CD4-positive, alpha-beta T cell (primary cell): ENCODE measurements at regions not wholly inside any gene's neighbourhood (a gene's known extent, or its start where the extent isn't known, plus 50 kb on each side); places are given as distances from the start of the nearest gene placed in this dataset.

Experiments used
- ATAC-seq: fragments of 200-7000 bp; cut with Tn5 transposase; one replicate; pipeline ENCODE4 v1.10.0; 2022; ENCODE audit warnings: mild to moderate bottlenecking; ENCODE audit not compliant: poor library complexity
- CTCF ChIA-PET: fragments of 350-600 bp; sonication (Branson Sonifier 250); formaldehyde crosslinking; loops from one replicate; lab custom pipeline; 2021; ENCODE audit warnings: antibody characterized with exemption, inconsistent platforms; lab: Charles Lee
- POLR2A ChIA-PET: fragments of 350-600 bp; sonication (Branson Sonifier 250); formaldehyde crosslinking; loops from one replicate; lab custom pipeline; 2021; ENCODE audit warnings: antibody characterized with exemption, inconsistent platforms; lab: Charles Lee
- DNase-seq, 14 experiments: peaks; one replicate each; pipeline ENCODE4 v3.0.0-alpha.2; 2013 to 2020; ENCODE audit warnings: mixed read lengths in 2 of 14
- H3K27ac ChIP-seq, 2 donors: one replicate each; pipeline versions ENCODE4 v1.5.1 to v1.7.0; 2013; ENCODE audit warnings: low read length in 2 of 2, low read depth in 1 of 2, mild to moderate bottlenecking in 1 of 2
- H3K27me3 ChIP-seq, 2 experiments: 1 replicate in 1 of 2; 2 replicates in 1 of 2; pipeline versions ENCODE4 v1.6.1 to v1.7.0; 2013; ENCODE audit warnings: low read length in 2 of 2, control low read depth in 1 of 2, mild to moderate bottlenecking in 1 of 2, moderate library complexity in 1 of 2; ENCODE audit not compliant: insufficient read depth in 2 of 2, control insufficient read depth in 1 of 2
- H3K36me3 ChIP-seq: one replicate; pipeline ENCODE4 v1.6.1; 2013; ENCODE audit warnings: low read length, control low read depth; ENCODE audit not compliant: insufficient read depth
- H3K4me1 ChIP-seq: one replicate; pipeline ENCODE4 v1.6.1; 2013; ENCODE audit warnings: low read length, control low read depth; ENCODE audit not compliant: insufficient read depth
- H3K4me3 ChIP-seq: one replicate; pipeline ENCODE4 v1.5.1; 2013; ENCODE audit warnings: mild to moderate bottlenecking, low read length, moderate library complexity
- H3K9me3 ChIP-seq, 2 experiments: 1 replicate in 1 of 2; 2 replicates in 1 of 2; pipeline versions ENCODE4 v1.6.1 to v1.7.0; 2013; ENCODE audit warnings: low read length in 2 of 2, mild to moderate bottlenecking in 2 of 2, control low read depth in 1 of 2, moderate library complexity in 1 of 2; ENCODE audit not compliant: control insufficient read depth in 1 of 2, insufficient read depth in 1 of 2
- H3K27ac Mint-ChIP-seq: one replicate; pipeline ENCODE4 v1.8.0; 2020; ENCODE audit warnings: mixed read lengths
- H3K27me3 Mint-ChIP-seq: one replicate; pipeline ENCODE4 v1.8.0; 2021; ENCODE audit warnings: mixed read lengths
- H3K36me3 Mint-ChIP-seq: one replicate; pipeline ENCODE4 v1.8.0; 2021; ENCODE audit warnings: low read depth, mixed read lengths
- H3K4me1 Mint-ChIP-seq: one replicate; pipeline ENCODE4 v1.8.0; 2021; ENCODE audit warnings: low read depth, mixed read lengths
- H3K4me3 Mint-ChIP-seq: one replicate; pipeline ENCODE4 v1.8.0; 2020; ENCODE audit warnings: mild to moderate bottlenecking, mixed read lengths
- H3K9me3 Mint-ChIP-seq: one replicate; pipeline ENCODE4 v1.8.0; 2020; ENCODE audit warnings: mixed read lengths
- CTCF ChIP-seq: fragments of 200-600 bp; IDR thresholded peaks from one replicate; pipeline ENCODE4 v1.8.0; 2022; ENCODE audit warnings: antibody characterized with exemption, mild to moderate bottlenecking
- intact Hi-C, 2 experiments: fragments of 100-400 bp; cut with DNase I in 1 of 2; cut with micrococcal nuclease in 1 of 2; formaldehyde crosslinking; loops; one replicate each; pipeline versions ENCODE4 v1.15.1 to v1.9.0; 2023 to 2025; cut with DNase I, micrococcal nuclease

DNA sequence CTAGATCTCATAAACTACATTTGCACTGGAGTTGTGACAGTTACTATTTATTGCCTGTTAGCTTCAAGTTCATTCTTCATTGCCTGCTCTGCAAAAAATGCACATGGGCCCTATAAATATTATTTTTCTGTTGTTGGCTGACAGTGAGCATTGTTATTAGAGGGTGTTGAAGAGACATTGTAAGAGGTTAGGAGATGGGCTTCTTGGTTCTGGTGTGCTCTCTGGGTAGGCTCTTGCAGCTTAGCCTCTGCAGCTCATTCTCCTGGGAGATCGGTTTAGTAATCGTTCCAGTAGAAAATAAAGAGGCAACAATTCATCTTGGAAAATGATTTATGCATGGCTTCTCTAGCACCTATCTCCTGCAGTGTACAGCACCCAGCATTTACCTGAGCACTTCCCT, 113.8 kb upstream of the SCN7A start:
- Mint-ChIP-seq H3K27me3 (no peaks in the 10 kb centered on the region), H3K4me3 (no peak overlapping the region), H3K9me3 (peaks cover 2% of the 10 kb centered on the region), H3K36me3 (no peaks in the 10 kb centered on the region), H3K27ac (no peak overlapping the region), H3K4me1 (peaks cover 6% of the 10 kb centered on the region)
- intact Hi-C loops: no loop called here
- ATAC-seq (no peak), DNase-seq (no peak)
- Histone ChIP-seq H3K9me3 (peaks cover 0 to 9% of the 10 kb centered on the region in 2 experiments), H3K4me3 (no peak overlapping the region), H3K36me3 (no peaks in the 10 kb centered on the region), H3K27me3 (no peaks in the 10 kb centered on the region), H3K27ac (no peak overlapping the region), H3K4me1 (no peaks in the 10 kb centered on the region)
- no peak for TF ChIP-seq CTCF
- ChIA-PET POLR2A (no interaction called here), CTCF (no interaction called here)

DNA sequence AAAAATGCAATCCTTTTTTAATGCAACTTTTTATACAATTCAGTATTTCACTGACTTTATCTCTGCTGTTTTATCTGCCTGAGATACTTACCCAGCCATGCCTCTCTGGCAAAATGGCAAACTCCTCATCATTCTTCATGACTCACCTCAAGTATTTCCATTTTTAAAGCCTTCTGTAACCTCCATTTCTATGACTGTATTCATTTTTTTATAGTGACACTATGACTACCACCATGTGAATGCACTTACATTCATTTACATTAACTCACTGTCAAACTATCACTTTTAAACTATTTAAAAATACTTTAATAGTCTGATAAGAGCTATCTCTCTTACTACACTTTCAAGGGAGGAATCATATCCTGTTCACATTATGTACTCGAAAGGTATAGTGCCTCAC, 99.4 kb upstream of the SCN7A start:
- no peak overlapping the region for H3K4me3 ChIP-seq
- DNase-seq (no peak), ATAC-seq (no peak)
- no peaks in the 10 kb centered on the region for H3K27me3 ChIP-seq
- peaks cover 4 to 9% of the 10 kb centered on the region in 2 experiments for H3K9me3 ChIP-seq
- H3K36me3 Mint-ChIP-seq: no peaks in the 10 kb centered on the region
- H3K27me3 Mint-ChIP-seq: no peaks in the 10 kb centered on the region
- ChIA-PET CTCF (no interaction called here), POLR2A (no interaction called here)
- intact Hi-C loops: no loop called here
- H3K4me3 Mint-ChIP-seq: no peak overlapping the region
- no peaks in the 10 kb centered on the region for H3K36me3 ChIP-seq
- H3K27ac Mint-ChIP-seq: no peak overlapping the region
- TF ChIP-seq CTCF: no peak
- H3K27ac ChIP-seq: no peak overlapping the region
- no peaks in the 10 kb centered on the region for H3K4me1 Mint-ChIP-seq
- peaks cover 5% of the 10 kb centered on the region for H3K9me3 Mint-ChIP-seq
- H3K4me1 ChIP-seq: no peaks in the 10 kb centered on the region

GRCh38 chr2:166592750-166593149, 98.7 kb upstream of the SCN7A start:
- H3K36me3 ChIP-seq: no peaks in the 10 kb centered on the region
- H3K36me3 Mint-ChIP-seq: no peaks in the 10 kb centered on the region
- POLR2A ChIA-PET: no interaction called here
- H3K27me3 Mint-ChIP-seq: no peaks in the 10 kb centered on the region
- DNase-seq: no peak
- no peak for TF ChIP-seq CTCF
- no peak overlapping the region for H3K4me3 Mint-ChIP-seq
- peaks cover 5% of the 10 kb centered on the region for H3K9me3 Mint-ChIP-seq
- no peaks in the 10 kb centered on the region for H3K27me3 ChIP-seq
- H3K4me3 ChIP-seq: no peak overlapping the region
- H3K4me1 ChIP-seq: no peaks in the 10 kb centered on the region
- CTCF ChIA-PET: interaction anchor here (0.7 kb wide), 1 partner anchor 20 kb away, joined by 3 read pairs; no protein-coding TSS in a partner anchor
- H3K27ac ChIP-seq: no peak overlapping the region
- ATAC-seq: no peak
- no peak overlapping the region for H3K27ac Mint-ChIP-seq
- no peaks in the 10 kb centered on the region for H3K4me1 Mint-ChIP-seq
- intact Hi-C loops: no loop called here
- H3K9me3 ChIP-seq: peaks cover 2 to 3% of the 10 kb centered on the region in 2 experiments
